ENCODE measurements at regions not wholly inside any gene's neighbourhood (a gene's known extent, or its start where the extent isn't known, plus 50 kb on each side); places are given as distances from the start of the nearest gene placed in this dataset.

- Mint-ChIP-seq H3K9me3 (no peaks in the 10 kb centered on the region), H3K27me3 (ENCODE audit: low read depth) (peaks cover 2% of the 10 kb centered on the region), H3K4me3 (ENCODE audit: low read depth) (no peak overlapping the region), H3K36me3 (ENCODE audit: low read depth) (no peaks in the 10 kb centered on the region), H3K27ac (no peak overlapping the region), H3K4me1 (ENCODE audit: low read depth) (peaks cover 8% of the 10 kb centered on the region)
- intact Hi-C loops (cut with micrococcal nuclease): no loop called here
- no peak for DNase-seq (ENCODE audit: low spot score)
Measured at GRCh38 chr7:25494896-25495295, 266.6 kb upstream of the NPVF start.

GRCh38 chr7:25495342-25496250, 267.3 kb upstream of the NPVF start:
- H3K4me3 Mint-ChIP-seq (ENCODE audit: low read depth): no peak overlapping the region
- intact Hi-C loops (cut with micrococcal nuclease): no loop called here
- H3K27me3 Mint-ChIP-seq (ENCODE audit: low read depth): peaks cover 2% of the 10 kb centered on the region
- no peaks in the 10 kb centered on the region for H3K36me3 Mint-ChIP-seq (ENCODE audit: low read depth)
- H3K27ac Mint-ChIP-seq: no peak overlapping the region
- H3K9me3 Mint-ChIP-seq: no peaks in the 10 kb centered on the region
- peaks cover 8% of the 10 kb centered on the region for H3K4me1 Mint-ChIP-seq (ENCODE audit: low read depth)
- no peak for DNase-seq (ENCODE audit: low spot score)

GRCh38 chr7:25496476-25497368, 268.4 kb upstream of the NPVF start:
- no peaks in the 10 kb centered on the region for H3K9me3 Mint-ChIP-seq
- H3K36me3 Mint-ChIP-seq (ENCODE audit: low read depth): no peaks in the 10 kb centered on the region
- H3K27ac Mint-ChIP-seq: peak overlapping the region; percentile 56
- no peak for DNase-seq (ENCODE audit: low spot score)
- H3K4me1 Mint-ChIP-seq (ENCODE audit: low read depth): peaks cover 8% of the 10 kb centered on the region
- peaks cover 5% of the 10 kb centered on the region for H3K27me3 Mint-ChIP-seq (ENCODE audit: low read depth)
- intact Hi-C loops (cut with micrococcal nuclease): no loop called here
- H3K4me3 Mint-ChIP-seq (ENCODE audit: low read depth): peak overlapping the region; percentile 76

GRCh38 chr7:25500393-25500921, 272.2 kb upstream of the NPVF start:
- Mint-ChIP-seq H3K27me3 (ENCODE audit: low read depth) (peaks cover 8% of the 10 kb centered on the region), H3K9me3 (no peaks in the 10 kb centered on the region), H3K27ac (no peak overlapping the region), H3K4me1 (ENCODE audit: low read depth) (peaks cover 8% of the 10 kb centered on the region), H3K4me3 (ENCODE audit: low read depth) (no peak overlapping the region), H3K36me3 (ENCODE audit: low read depth) (no peaks in the 10 kb centered on the region)
- DNase-seq (ENCODE audit: low spot score): no peak
- intact Hi-C loops (cut with micrococcal nuclease): no loop called here

- H3K9me3 Mint-ChIP-seq: no peaks in the 10 kb centered on the region
- no peak for DNase-seq (ENCODE audit: low spot score)
- peaks cover 16% of the 10 kb centered on the region for H3K27me3 Mint-ChIP-seq (ENCODE audit: low read depth)
- H3K4me3 Mint-ChIP-seq (ENCODE audit: low read depth): no peak overlapping the region
- no peak overlapping the region for H3K27ac Mint-ChIP-seq
- no peaks in the 10 kb centered on the region for H3K36me3 Mint-ChIP-seq (ENCODE audit: low read depth)
- intact Hi-C loops (cut with micrococcal nuclease): no loop called here
- H3K4me1 Mint-ChIP-seq (ENCODE audit: low read depth): no peaks in the 10 kb centered on the region
Measured at GRCh38 chr7:25503306-25503705, 275.0 kb upstream of the NPVF start.

- no peaks in the 10 kb centered on the region for H3K9me3 Mint-ChIP-seq
- H3K4me1 Mint-ChIP-seq (ENCODE audit: low read depth): peaks cover 2% of the 10 kb centered on the region
- intact Hi-C loops (cut with micrococcal nuclease): no loop called here
- H3K36me3 Mint-ChIP-seq (ENCODE audit: low read depth): no peaks in the 10 kb centered on the region
- no peak overlapping the region for H3K27ac Mint-ChIP-seq
- no peak for DNase-seq (ENCODE audit: low spot score)
- H3K4me3 Mint-ChIP-seq (ENCODE audit: low read depth): no peak overlapping the region
- H3K27me3 Mint-ChIP-seq (ENCODE audit: low read depth): peaks cover 11% of the 10 kb centered on the region
Measured at GRCh38 chr7:25512061-25512687, 283.9 kb upstream of the NPVF start.

- DNase-seq (ENCODE audit: low spot score): no peak
- no peak overlapping the region for H3K27ac Mint-ChIP-seq
- H3K9me3 Mint-ChIP-seq: peaks cover 3% of the 10 kb centered on the region
- peaks cover 2% of the 10 kb centered on the region for H3K27me3 Mint-ChIP-seq (ENCODE audit: low read depth)
- H3K4me1 Mint-ChIP-seq (ENCODE audit: low read depth): peaks cover 12% of the 10 kb centered on the region
- intact Hi-C loops (cut with micrococcal nuclease): no loop called here
- peaks cover 3% of the 10 kb centered on the region for H3K36me3 Mint-ChIP-seq (ENCODE audit: low read depth)
- no peak overlapping the region for H3K4me3 Mint-ChIP-seq (ENCODE audit: low read depth)
Measured at GRCh38 chr7:25515633-25516275, 287.5 kb upstream of the NPVF start.

GRCh38 chr7:25517906-25518305, 289.6 kb upstream of the NPVF start:
- no peak overlapping the region for H3K27ac Mint-ChIP-seq
- peaks cover 2% of the 10 kb centered on the region for H3K27me3 Mint-ChIP-seq (ENCODE audit: low read depth)
- peaks cover 7% of the 10 kb centered on the region for H3K9me3 Mint-ChIP-seq
- no peak for DNase-seq (ENCODE audit: low spot score)
- no peak overlapping the region for H3K4me3 Mint-ChIP-seq (ENCODE audit: low read depth)
- peaks cover 3% of the 10 kb centered on the region for H3K36me3 Mint-ChIP-seq (ENCODE audit: low read depth)
- H3K4me1 Mint-ChIP-seq (ENCODE audit: low read depth): peaks cover 20% of the 10 kb centered on the region
- intact Hi-C loops (cut with micrococcal nuclease): no loop called here

GRCh38 chr7:25520017-25520416, 291.7 kb upstream of the NPVF start:
- H3K4me3 Mint-ChIP-seq (ENCODE audit: low read depth): no peak overlapping the region

GRCh38 chr7:25520516-25520915, 292.2 kb upstream of the NPVF start:
- no peak overlapping the region for H3K27ac Mint-ChIP-seq
- peaks cover 20% of the 10 kb centered on the region for H3K4me1 Mint-ChIP-seq (ENCODE audit: low read depth)
- no peak for DNase-seq (ENCODE audit: low spot score)
- H3K36me3 Mint-ChIP-seq (ENCODE audit: low read depth): peaks cover 3% of the 10 kb centered on the region
- peaks cover 12% of the 10 kb centered on the region for H3K27me3 Mint-ChIP-seq (ENCODE audit: low read depth)
- intact Hi-C loops (cut with micrococcal nuclease): no loop called here
- H3K9me3 Mint-ChIP-seq: peaks cover 12% of the 10 kb centered on the region
- no peak overlapping the region for H3K4me3 Mint-ChIP-seq (ENCODE audit: low read depth)

More at GRCh38 chr7:25520017-25520416, 291.7 kb upstream of the NPVF start:
- intact Hi-C loops (cut with micrococcal nuclease): no loop called here
- Mint-ChIP-seq H3K4me1 (ENCODE audit: low read depth) (peaks cover 20% of the 10 kb centered on the region), H3K36me3 (ENCODE audit: low read depth) (peaks cover 3% of the 10 kb centered on the region), H3K27ac (no peak overlapping the region), H3K9me3 (peaks cover 12% of the 10 kb centered on the region), H3K27me3 (ENCODE audit: low read depth) (peaks cover 10% of the 10 kb centered on the region)
- no peak for DNase-seq (ENCODE audit: low spot score)

GRCh38 chr7:25521236-25521635, 292.9 kb upstream of the NPVF start:
- Mint-ChIP-seq H3K9me3 (peaks cover 12% of the 10 kb centered on the region), H3K36me3 (ENCODE audit: low read depth) (peaks cover 3% of the 10 kb centered on the region), H3K4me1 (ENCODE audit: low read depth) (peaks cover 20% of the 10 kb centered on the region), H3K27me3 (ENCODE audit: low read depth) (peaks cover 18% of the 10 kb centered on the region), H3K27ac (no peak overlapping the region), H3K4me3 (ENCODE audit: low read depth) (no peak overlapping the region)
- intact Hi-C loops (cut with micrococcal nuclease): no loop called here
- no peak for DNase-seq (ENCODE audit: low spot score)

GRCh38 chr7:25522727-25523126, 294.4 kb upstream of the NPVF start:
- Mint-ChIP-seq H3K4me1 (ENCODE audit: low read depth) (peaks cover 20% of the 10 kb centered on the region), H3K4me3 (ENCODE audit: low read depth) (no peak overlapping the region), H3K9me3 (peaks cover 12% of the 10 kb centered on the region), H3K27me3 (ENCODE audit: low read depth) (peaks cover 21% of the 10 kb centered on the region), H3K36me3 (ENCODE audit: low read depth) (peaks cover 3% of the 10 kb centered on the region), H3K27ac (no peak overlapping the region)
- no peak for DNase-seq (ENCODE audit: low spot score)
- intact Hi-C loops (cut with micrococcal nuclease): no loop called here

All from activated T-helper 2 cell treated with anti-CD3 and anti-CD28 coated beads, Interferon-gamma antibody, Interleukin-2, Interleukin-4, amounts not matched to agents 10 μg/mL and 5 μg/mL and 100 μg/mL, durations not matched to agents 14 hours and 24 hours and 36 hours (primary cell).